H1 (cell line): ENCODE measurements at regions not wholly inside any gene's neighbourhood (a gene's known extent, or its start where the extent isn't known, plus 50 kb on each side); places are given as distances from the start of the nearest gene placed in this dataset.

ENCODE experiments used
- CEBPB ChIP-seq: IDR thresholded peaks from 2 replicates; pipeline ENCODE4 v1.6.1; 2012; ENCODE audit warnings: low read depth, low read length
- CTCF ChIP-seq, 3 experiments: IDR thresholded peaks; 1 replicate in 2 of 3; 2 replicates in 1 of 3; pipeline versions ENCODE4 v1.5.1 to v1.6.1; 2011; ENCODE audit warnings: low read length in 3 of 3, mild to moderate bottlenecking in 3 of 3, inconsistent platforms in 2 of 3, low read depth in 1 of 3, moderate library complexity in 1 of 3; ENCODE audit not compliant: insufficient read depth in 1 of 3; ENCODE audit errors: control extremely low read depth in 1 of 3
- EP300 ChIP-seq, 2 experiments: IDR thresholded peaks; 1 replicate in 1 of 2; 2 replicates in 1 of 2; pipeline ENCODE4 v1.6.1; 2011 to 2012; ENCODE audit warnings: low read depth in 2 of 2, low read length in 2 of 2, mild to moderate bottlenecking in 2 of 2, borderline replicate concordance in 1 of 2, inconsistent platforms in 1 of 2, moderate library complexity in 1 of 2
- EZH2 ChIP-seq: fragments of 200-600 bp; sonication (generic); IDR thresholded peaks from 2 replicates; pipeline ENCODE4 v1.7.1; 2012; ENCODE audit warnings: low read depth, mild to moderate bottlenecking, moderate library complexity, low read length, inconsistent platforms; ENCODE audit not compliant: severe bottlenecking
- GTF2F1 ChIP-seq: IDR thresholded peaks from 2 replicates; pipeline ENCODE4 v1.6.1; 2012; ENCODE audit warnings: low read depth, low read length, improper control_type of control experiment, borderline replicate concordance
- MAX ChIP-seq: IDR thresholded peaks from 2 replicates; pipeline ENCODE4 v1.6.1; 2012; ENCODE audit warnings: inconsistent platforms
- POLR2A ChIP-seq, 2 experiments: IDR thresholded peaks; 1 replicate in 1 of 2; 2 replicates in 1 of 2; pipeline ENCODE4 v1.6.1; 2011; ENCODE audit warnings: low read depth in 2 of 2, low read length in 2 of 2, mild to moderate bottlenecking in 2 of 2; ENCODE audit errors: control extremely low read depth in 1 of 2
- POU5F1 ChIP-seq: IDR thresholded peaks from 2 replicates; pipeline ENCODE4 v1.6.1; 2011; ENCODE audit warnings: low read depth, mild to moderate bottlenecking, low read length, moderate library complexity
- RAD21 ChIP-seq, 2 experiments: IDR thresholded peaks in 1 of 2; conservative IDR thresholded peaks in 1 of 2; 2 replicates each; pipeline ENCODE4 v1.6.1; 2011; ENCODE audit warnings: low read depth in 2 of 2, low read length in 2 of 2, improper control_type of control experiment in 1 of 2, inconsistent platforms in 1 of 2, mild to moderate bottlenecking in 1 of 2, moderate library complexity in 1 of 2
- TAF1 ChIP-seq: IDR thresholded peaks from 2 replicates; pipeline ENCODE4 v1.6.1; 2011; ENCODE audit warnings: mild to moderate bottlenecking, low read depth, low read length
- TCF12 ChIP-seq: IDR thresholded peaks from 2 replicates; pipeline ENCODE4 v1.6.1; 2011; ENCODE audit warnings: low read depth, mild to moderate bottlenecking, low read length
- YY1 ChIP-seq: IDR thresholded peaks from 2 replicates; pipeline ENCODE4 v1.6.1; 2011; ENCODE audit warnings: low read depth, mild to moderate bottlenecking, low read length
- TF ChIP-seq, protein P1 (sequence below): IDR thresholded peaks from 2 replicates; pipeline ENCODE4 v1.6.1; 2011; ENCODE audit warnings: low read length, improper control_type of control experiment

- TF ChIP-seq TAF1: no peak
- no peak for TF ChIP-seq POLR2A (IDR thresholded peaks at IDR 0.05; ENCODE audit: control extremely low read depth in 1 of 2, low read depth in 2 of 2, low read length in 2 of 2)
- no peak for TF ChIP-seq GTF2F1
- no peak for TF ChIP-seq CEBPB
- TF ChIP-seq, protein P1, sequence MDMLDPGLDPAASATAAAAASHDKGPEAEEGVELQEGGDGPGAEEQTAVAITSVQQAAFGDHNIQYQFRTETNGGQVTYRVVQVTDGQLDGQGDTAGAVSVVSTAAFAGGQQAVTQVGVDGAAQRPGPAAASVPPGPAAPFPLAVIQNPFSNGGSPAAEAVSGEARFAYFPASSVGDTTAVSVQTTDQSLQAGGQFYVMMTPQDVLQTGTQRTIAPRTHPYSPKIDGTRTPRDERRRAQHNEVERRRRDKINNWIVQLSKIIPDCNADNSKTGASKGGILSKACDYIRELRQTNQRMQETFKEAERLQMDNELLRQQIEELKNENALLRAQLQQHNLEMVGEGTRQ: no peak
- peak; percentile 49 to 66 (median 60) for TF ChIP-seq CTCF (IDR thresholded peaks at IDR 0.05; ENCODE audit: control extremely low read depth in 1 of 3, insufficient read depth in 1 of 3, low read depth in 1 of 3, low read length in 3 of 3)
- no peak for TF ChIP-seq POU5F1
- no peak for TF ChIP-seq EP300 (IDR thresholded peaks at IDR 0.05; ENCODE audit: borderline replicate concordance in 1 of 2, low read depth in 2 of 2, low read length in 2 of 2)
- TF ChIP-seq RAD21 (IDR thresholded peaks at IDR 0.05 in 1 of 2, conservative IDR thresholded peaks at IDR 0.05 in 1 of 2; ENCODE audit: low read depth in 2 of 2, low read length in 2 of 2): peak; percentile 79 to 82
- TF ChIP-seq MAX: no peak
- no peak for TF ChIP-seq EZH2
- no peak for TF ChIP-seq YY1
- no peak for TF ChIP-seq TCF12
Observed at GRCh38 chr16:51971184-51971583, 575.8 kb downstream of the TOX3 start.
